ENCODE measurements at regions not wholly inside any gene's neighbourhood (a gene's known extent, or its start where the extent isn't known, plus 50 kb on each side); places are given as distances from the start of the nearest gene placed in this dataset.

- in situ Hi-C loops (cut with HindIII; ENCODE audit: low pct_ligation_motif_present, low pct_unique_long_range_greater_than_20kb, low sequenced_read_pairs) = no loop called here
- peak; percentile 72 for DNase-seq
These were observed 126.7 kb downstream of the FOXD1 start for GRCh38 chr5:73321757-73322436.

GRCh38 chr5:73319036-73319435, 129.5 kb downstream of the FOXD1 start:
- in situ Hi-C loops (cut with HindIII; ENCODE audit: low pct_ligation_motif_present, low pct_unique_long_range_greater_than_20kb, low sequenced_read_pairs) = no loop called here
- no peak for DNase-seq

GRCh38 chr5:73318308-73318719, 130.3 kb downstream of the FOXD1 start:
- in situ Hi-C loops (cut with HindIII; ENCODE audit: low pct_ligation_motif_present, low pct_unique_long_range_greater_than_20kb, low sequenced_read_pairs) = no loop called here
- no peak for DNase-seq

- DNase-seq = no peak
- in situ Hi-C loops (cut with HindIII; ENCODE audit: low pct_ligation_motif_present, low pct_unique_long_range_greater_than_20kb, low sequenced_read_pairs) = no loop called here
These were observed 131.1 kb downstream of the FOXD1 start for GRCh38 chr5:73317523-73317922.

- DNase-seq = no peak
- in situ Hi-C loops (cut with HindIII; ENCODE audit: low pct_ligation_motif_present, low pct_unique_long_range_greater_than_20kb, low sequenced_read_pairs) = no loop called here
These were observed 134.0 kb downstream of the FOXD1 start for GRCh38 chr5:73314395-73315257.

- in situ Hi-C loops (cut with HindIII; ENCODE audit: low pct_ligation_motif_present, low pct_unique_long_range_greater_than_20kb, low sequenced_read_pairs) = no loop called here
- no peak for DNase-seq
These were observed 135.6 kb downstream of the FOXD1 start for GRCh38 chr5:73312872-73313510.

GRCh38 chr5:73312146-73312871, 136.3 kb downstream of the FOXD1 start:
- peak; percentile 4 for DNase-seq
- in situ Hi-C loops (cut with HindIII; ENCODE audit: low pct_ligation_motif_present, low pct_unique_long_range_greater_than_20kb, low sequenced_read_pairs) = no loop called here

GRCh38 chr5:73311291-73312110, 137.1 kb downstream of the FOXD1 start:
- DNase-seq = no peak
- in situ Hi-C loops (cut with HindIII; ENCODE audit: low pct_ligation_motif_present, low pct_unique_long_range_greater_than_20kb, low sequenced_read_pairs) = no loop called here

GRCh38 chr5:73307645-73308355, 134.8 kb downstream of the TMEM174 start:
- in situ Hi-C loops (cut with HindIII; ENCODE audit: low pct_ligation_motif_present, low pct_unique_long_range_greater_than_20kb, low sequenced_read_pairs) = no loop called here
- no peak for DNase-seq

- in situ Hi-C loops (cut with HindIII; ENCODE audit: low pct_ligation_motif_present, low pct_unique_long_range_greater_than_20kb, low sequenced_read_pairs) = no loop called here
- no peak for DNase-seq
These were observed 133.8 kb downstream of the TMEM174 start for GRCh38 chr5:73306741-73307275.

- in situ Hi-C loops (cut with HindIII; ENCODE audit: low pct_ligation_motif_present, low pct_unique_long_range_greater_than_20kb, low sequenced_read_pairs) = no loop called here
- no peak for DNase-seq
These were observed 133.2 kb downstream of the TMEM174 start for GRCh38 chr5:73306078-73306719.

- in situ Hi-C loops (cut with HindIII; ENCODE audit: low pct_ligation_motif_present, low pct_unique_long_range_greater_than_20kb, low sequenced_read_pairs) = no loop called here
- DNase-seq = no peak
These were observed 132.4 kb downstream of the TMEM174 start for GRCh38 chr5:73305386-73305785.

GRCh38 chr5:73304381-73304780, 131.4 kb downstream of the TMEM174 start:
- in situ Hi-C loops (cut with HindIII; ENCODE audit: low pct_ligation_motif_present, low pct_unique_long_range_greater_than_20kb, low sequenced_read_pairs) = no loop called here
- DNase-seq = no peak

- in situ Hi-C loops (cut with HindIII; ENCODE audit: low pct_ligation_motif_present, low pct_unique_long_range_greater_than_20kb, low sequenced_read_pairs) = no loop called here
- DNase-seq = no peak
These were observed 130.4 kb downstream of the TMEM174 start for GRCh38 chr5:73303148-73304079.

- DNase-seq = no peak
- in situ Hi-C loops (cut with HindIII; ENCODE audit: low pct_ligation_motif_present, low pct_unique_long_range_greater_than_20kb, low sequenced_read_pairs) = no loop called here
These were observed 129.8 kb downstream of the TMEM174 start for GRCh38 chr5:73302797-73303147.
